ENCODE measurements at regions not wholly inside any gene's neighbourhood (a gene's known extent, or its start where the extent isn't known, plus 50 kb on each side); places are given as distances from the start of the nearest gene placed in this dataset.

DNA sequence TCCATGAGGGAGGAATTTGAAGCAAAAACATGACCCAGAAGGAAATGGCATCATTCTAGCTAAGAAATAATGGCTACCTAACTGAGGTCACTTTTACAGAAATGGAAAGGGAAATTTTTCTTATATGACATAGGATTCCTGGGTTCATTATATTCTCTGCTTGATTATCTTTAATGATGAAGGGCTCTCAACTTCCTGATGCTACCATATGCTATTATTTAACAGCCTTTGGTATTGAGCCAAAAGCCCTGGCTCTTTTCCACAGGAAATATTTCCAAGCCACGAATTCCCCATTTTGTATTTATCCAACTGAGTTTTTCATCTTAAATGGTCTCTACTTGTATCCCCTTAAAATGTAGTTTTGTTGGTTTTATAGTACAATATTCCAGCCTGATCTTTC is 63.2 kb upstream of the NPAS2 start:
- no peaks in the 10 kb centered on the region for H3K79me2 ChIP-seq (ENCODE audit: control insufficient read depth, insufficient read depth, low read length)
- no peak overlapping the region for H2AFZ ChIP-seq (ENCODE audit: low read depth, low read length)
- ChIA-PET CTCF (interaction anchor here (1.2 to 1.4 kb wide), 2 partner anchors 12 to 26 kb away, joined by 5 to 17 read pairs; no protein-coding TSS in a partner anchor), POLR2A (interaction anchor here (1.1 kb wide), 1 partner anchor 62 kb away, joined by 3 read pairs; no protein-coding TSS in a partner anchor)
- FAIRE-seq (peak; percentile 79), DNase-seq (ENCODE audit: low read depth, low spot score) (peak; percentile 64)
- H3K4me2 ChIP-seq (ENCODE audit: insufficient read depth, low read length), result no peak overlapping the region
- no peak overlapping the region for H3K4me3 ChIP-seq (replicated peaks in 1 of 3; ENCODE audit: insufficient read depth in 1 of 3, low read depth in 1 of 3, low read length in 3 of 3)
- H4K20me1 ChIP-seq (replicated peaks; ENCODE audit: control insufficient read depth, extremely low read depth, insufficient read depth, low read length), result no peaks in the 10 kb centered on the region
- TF ChIP-seq, protein P1, sequence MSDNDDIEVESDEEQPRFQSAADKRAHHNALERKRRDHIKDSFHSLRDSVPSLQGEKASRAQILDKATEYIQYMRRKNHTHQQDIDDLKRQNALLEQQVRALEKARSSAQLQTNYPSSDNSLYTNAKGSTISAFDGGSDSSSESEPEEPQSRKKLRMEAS (IDR thresholded peaks at IDR 0.05; ENCODE audit: insufficient read depth, insufficient read length), result no peak
- TF ChIP-seq GATA2 (IDR thresholded peaks at IDR 0.05; ENCODE audit: insufficient read depth, insufficient read length, low read depth, low read length), result no peak
- TF ChIP-seq POLR2A (IDR thresholded peaks at IDR 0.05; ENCODE audit: low read depth, low read length), result no peak
- TF ChIP-seq, protein P2, sequence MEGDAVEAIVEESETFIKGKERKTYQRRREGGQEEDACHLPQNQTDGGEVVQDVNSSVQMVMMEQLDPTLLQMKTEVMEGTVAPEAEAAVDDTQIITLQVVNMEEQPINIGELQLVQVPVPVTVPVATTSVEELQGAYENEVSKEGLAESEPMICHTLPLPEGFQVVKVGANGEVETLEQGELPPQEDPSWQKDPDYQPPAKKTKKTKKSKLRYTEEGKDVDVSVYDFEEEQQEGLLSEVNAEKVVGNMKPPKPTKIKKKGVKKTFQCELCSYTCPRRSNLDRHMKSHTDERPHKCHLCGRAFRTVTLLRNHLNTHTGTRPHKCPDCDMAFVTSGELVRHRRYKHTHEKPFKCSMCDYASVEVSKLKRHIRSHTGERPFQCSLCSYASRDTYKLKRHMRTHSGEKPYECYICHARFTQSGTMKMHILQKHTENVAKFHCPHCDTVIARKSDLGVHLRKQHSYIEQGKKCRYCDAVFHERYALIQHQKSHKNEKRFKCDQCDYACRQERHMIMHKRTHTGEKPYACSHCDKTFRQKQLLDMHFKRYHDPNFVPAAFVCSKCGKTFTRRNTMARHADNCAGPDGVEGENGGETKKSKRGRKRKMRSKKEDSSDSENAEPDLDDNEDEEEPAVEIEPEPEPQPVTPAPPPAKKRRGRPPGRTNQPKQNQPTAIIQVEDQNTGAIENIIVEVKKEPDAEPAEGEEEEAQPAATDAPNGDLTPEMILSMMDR (IDR thresholded peaks at IDR 0.05; ENCODE audit: extremely low read depth in 1 of 2, insufficient read depth in 1 of 2, low read depth in 1 of 2, low read length in 2 of 2), result no peak
- TF ChIP-seq JUN (IDR thresholded peaks at IDR 0.05; ENCODE audit: borderline replicate concordance, insufficient read depth, insufficient read length, low read depth), result no peak
- TF ChIP-seq EZH2 (IDR thresholded peaks at IDR 0.05; ENCODE audit: borderline replicate concordance, low read depth, low read length, severe bottlenecking), result no peak
- no peak for TF ChIP-seq POLR2AphosphoS5 (IDR thresholded peaks at IDR 0.05; ENCODE audit: insufficient read depth, low read depth, low read length)
- H3K4me1 ChIP-seq (ENCODE audit: control insufficient read depth, extremely low read depth, insufficient read depth, low read length), result peaks cover 18% of the 10 kb centered on the region
- no peaks in the 10 kb centered on the region for H3K27me3 ChIP-seq (ENCODE audit: control insufficient read depth in 2 of 2, insufficient read depth in 2 of 2, low read length in 2 of 2)
- no peak overlapping the region for H3K27ac ChIP-seq (ENCODE audit: insufficient read depth, low read depth, low read length)
- H3K36me3 ChIP-seq (ENCODE audit: control insufficient read depth in 2 of 2, extremely low read depth in 1 of 2, insufficient read depth in 2 of 2, low read length in 2 of 2), result no peaks in the 10 kb centered on the region
- no TSS peak for BruUV-seq (replicated peaks)
- dilution Hi-C loops (cut with MboI; ENCODE audit: extremely low pct_ligation_motif_present, low sequenced_read_pairs) (no loop called here), intact Hi-C loops (cut with micrococcal nuclease) (no loop called here)
- no peak overlapping the region for H3K9ac ChIP-seq (replicated peaks; ENCODE audit: extremely low read depth, insufficient read depth, low read length)
- no peaks in the 10 kb centered on the region for H3K9me3 ChIP-seq (replicated peaks; ENCODE audit: control insufficient read depth, insufficient read depth, low read length)
- no peaks in the 10 kb centered on the region for H3K9me1 ChIP-seq (replicated peaks; ENCODE audit: control insufficient read depth, extremely low read depth, insufficient read depth, low read length)
